Non-pigmented ciliary epithelial cell (primary cell): ENCODE measurements at regions not wholly inside any gene's neighbourhood (a gene's known extent, or its start where the extent isn't known, plus 50 kb on each side); places are given as distances from the start of the nearest gene placed in this dataset.
A peak's percentile ranks its signal among the peaks of the same experiment; 100 is the strongest.

Experiments used
- DNase-seq: peaks from one replicate; pipeline ENCODE4 v3.0.0-alpha.2; 2010; ENCODE audit warnings: low read depth

- DNase-seq = peak; percentile 14
Measured at GRCh38 chr4:13248621-13249298, 235.4 kb downstream of the RAB28 start.

DNA sequence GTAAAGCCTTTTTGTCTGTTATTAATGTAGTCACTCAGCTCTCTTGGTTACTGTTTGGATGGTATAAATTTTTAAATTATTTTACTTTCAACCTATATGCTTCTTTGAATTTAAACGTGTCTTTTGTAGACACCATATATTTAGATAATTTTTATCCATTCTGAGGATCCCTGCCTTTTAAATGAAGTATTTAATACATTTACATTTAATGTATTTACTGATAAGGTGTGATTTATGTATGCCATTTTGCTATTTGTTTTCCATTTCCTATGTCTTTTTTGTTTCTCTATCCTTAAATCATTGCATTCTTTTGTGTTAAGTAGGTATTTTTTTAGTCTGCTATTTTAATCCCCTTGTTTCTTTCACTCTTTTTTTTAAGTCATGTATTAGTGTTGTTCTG is 238.0 kb downstream of the RAB28 start:
- no peak for DNase-seq

- DNase-seq = no peak
Measured at GRCh38 chr4:13244444-13244843, 239.7 kb downstream of the RAB28 start.

DNA sequence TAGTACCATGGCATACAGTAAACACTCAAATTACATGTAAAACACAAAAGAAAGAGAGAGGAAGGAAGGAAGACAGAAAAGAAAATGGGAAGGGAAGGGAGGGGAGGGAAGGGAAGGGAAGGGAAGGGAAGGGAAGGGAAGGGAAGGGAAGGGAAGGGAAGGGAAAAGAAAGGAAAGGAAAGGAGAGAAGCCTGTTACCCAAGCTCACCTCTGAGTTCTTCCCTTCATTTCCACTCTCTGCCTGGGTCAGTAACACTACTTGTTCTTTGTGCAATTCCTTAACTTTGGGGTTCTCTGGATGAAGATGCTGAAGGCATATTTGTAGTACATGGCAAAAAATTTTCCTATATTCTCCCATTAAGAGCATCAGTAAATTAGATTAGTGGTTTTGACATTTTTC is 241.0 kb downstream of the RAB28 start:
- DNase-seq = no peak

DNA sequence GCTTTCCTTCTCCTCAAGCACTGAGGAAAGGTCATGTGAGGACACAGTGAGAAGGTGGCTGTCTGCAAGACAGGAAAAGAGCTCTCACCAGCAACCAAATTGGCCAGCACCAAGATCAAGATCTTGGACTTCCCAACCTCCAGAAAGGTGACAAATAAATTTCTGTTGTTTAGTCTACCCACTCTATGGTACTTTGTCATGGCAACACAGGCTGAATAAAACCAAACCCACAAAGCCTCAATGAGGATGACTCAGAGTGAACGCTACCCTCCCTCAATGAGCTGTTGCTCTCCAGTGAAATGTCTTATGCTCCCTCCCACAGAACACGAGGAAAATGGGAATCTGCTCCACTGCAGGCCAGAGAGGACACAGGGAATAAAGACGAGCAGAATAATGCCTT is 244.1 kb downstream of the RAB28 start:
- no peak for DNase-seq

DNA sequence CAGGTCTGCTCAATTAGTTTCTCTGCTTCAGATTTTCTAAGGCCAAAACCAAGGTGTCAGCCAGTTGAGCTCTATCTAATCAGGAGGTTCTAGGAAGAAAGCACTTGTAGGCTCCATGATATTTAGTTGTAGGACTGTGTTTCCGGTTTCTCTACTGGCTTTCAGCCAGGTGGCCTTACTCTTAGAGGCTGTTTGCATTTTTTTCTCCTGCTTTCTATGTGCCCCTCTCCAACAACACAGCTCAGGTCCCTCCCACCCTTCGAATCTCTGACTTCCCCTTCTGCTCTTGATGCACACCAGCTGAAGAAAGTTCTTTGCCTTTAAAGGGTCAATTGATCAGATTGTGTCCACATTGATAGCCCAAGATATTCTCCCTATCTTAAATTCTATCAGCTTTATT is 245.2 kb downstream of the RAB28 start:
- DNase-seq = no peak

DNA sequence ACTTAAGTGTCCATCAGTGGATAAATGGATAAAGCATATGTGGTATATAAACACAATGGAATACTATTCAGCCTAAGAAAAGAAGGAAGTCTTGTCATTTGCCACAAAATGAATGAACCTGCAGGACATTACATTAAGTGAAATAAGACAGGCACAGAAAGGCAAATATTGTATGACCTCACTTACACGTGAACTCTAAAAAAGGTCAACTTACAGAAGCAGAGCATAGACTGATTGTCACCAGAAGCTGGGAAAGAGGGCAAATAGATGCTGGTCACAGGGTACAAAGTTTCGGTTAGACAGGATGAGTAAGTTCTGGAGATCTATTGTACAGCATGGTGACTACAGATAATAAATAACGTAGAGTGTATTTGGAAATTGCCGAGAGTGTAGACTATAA is 247.7 kb downstream of the RAB28 start:
- DNase-seq = no peak

GRCh38 chr4:13233755-13234154 is 250.4 kb downstream of the RAB28 start:
- no peak for DNase-seq

DNA sequence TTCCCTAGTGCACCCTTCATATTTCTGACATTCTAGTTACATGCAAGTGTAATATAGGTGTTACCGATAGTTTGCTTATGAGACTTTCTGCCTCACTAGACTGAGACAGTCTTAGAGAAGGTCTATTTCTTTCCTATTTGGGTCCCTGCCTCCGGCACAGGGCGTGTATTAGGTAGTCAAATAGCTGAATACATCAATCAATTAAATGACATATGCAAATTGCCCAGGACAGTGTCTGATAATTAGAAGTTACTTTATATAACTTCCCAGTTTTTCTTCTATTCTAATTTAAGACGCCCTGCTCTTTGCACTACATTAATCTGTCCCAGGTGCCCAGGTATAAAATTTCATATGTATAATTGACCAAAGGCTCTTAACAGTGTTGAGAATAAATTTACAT is 264.2 kb downstream of the RAB28 start:
- DNase-seq = no peak

GRCh38 chr4:13218326-13218958 is 265.7 kb downstream of the RAB28 start:
- no peak for DNase-seq

DNA sequence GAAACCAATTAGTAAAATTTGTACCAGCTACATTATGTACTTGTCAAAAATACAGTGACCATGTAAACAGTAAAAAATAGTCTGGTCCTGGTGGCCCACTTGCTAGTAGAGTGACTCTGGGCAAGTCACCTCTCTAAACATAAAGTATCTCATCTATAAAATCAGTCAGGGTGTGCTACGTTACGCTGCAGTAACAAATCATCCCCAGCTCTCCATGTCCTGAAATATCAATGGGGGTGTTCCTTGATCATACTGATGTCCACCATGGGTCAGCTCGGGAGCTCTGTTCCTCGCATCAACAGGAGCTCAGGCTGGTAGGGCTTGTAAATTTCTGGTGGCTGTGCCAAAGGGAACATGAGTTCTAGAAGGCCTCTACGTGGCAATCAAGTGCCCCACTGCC is 268.6 kb downstream of the RAB28 start:
- DNase-seq = no peak

GRCh38 chr4:13212936-13213335 is 271.2 kb downstream of the RAB28 start:
- no peak for DNase-seq

- DNase-seq = no peak
Measured at GRCh38 chr4:13209600-13209999, 274.5 kb downstream of the RAB28 start.

GRCh38 chr4:13208558-13209193 is 275.5 kb downstream of the RAB28 start:
- DNase-seq = no peak

- DNase-seq = no peak
Measured at GRCh38 chr4:13207226-13207625, 276.9 kb downstream of the RAB28 start.

DNA sequence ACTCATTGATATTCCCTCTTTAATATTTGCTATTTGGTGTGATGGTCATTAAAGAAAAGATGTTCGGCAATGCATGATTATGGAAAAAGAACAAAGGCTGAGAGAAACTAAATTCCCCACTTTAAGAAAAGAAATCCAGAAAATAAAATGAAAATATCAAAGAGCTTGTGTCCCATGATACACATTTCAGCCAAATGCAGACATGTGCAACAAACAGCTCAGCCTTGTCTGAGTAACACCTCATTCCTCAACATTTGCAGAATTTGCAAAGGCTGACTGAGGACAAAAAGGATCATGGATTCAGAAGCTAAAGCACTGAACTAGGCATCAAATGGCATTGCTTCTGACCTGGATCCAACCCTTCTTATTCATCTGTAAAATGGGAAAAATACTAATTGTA is 281.0 kb downstream of the RAB28 start:
- DNase-seq = no peak

GRCh38 chr4:13202701-13203100 is 281.4 kb downstream of the RAB28 start:
- DNase-seq = no peak

DNA sequence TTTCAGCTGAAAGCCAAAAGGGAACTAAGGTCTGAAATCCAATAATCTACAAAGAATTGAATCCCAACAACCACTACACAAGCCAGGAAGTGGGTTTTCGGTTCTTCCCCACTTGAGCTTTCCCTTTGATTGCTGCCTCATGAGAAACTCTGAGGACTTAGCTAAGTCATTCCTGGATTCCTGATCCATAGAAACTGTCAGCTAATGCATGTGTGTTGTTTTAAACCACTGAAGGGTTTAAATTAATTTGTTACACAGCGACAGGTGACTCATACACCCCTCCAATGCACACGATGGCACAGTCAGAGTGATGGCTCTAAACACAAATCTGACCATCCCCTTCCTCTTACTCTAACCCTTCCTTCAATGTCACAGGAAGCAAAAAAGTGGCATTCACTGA is 282.9 kb downstream of the RAB28 start:
- no peak for DNase-seq

- no peak for DNase-seq
Measured at GRCh38 chr4:13196721-13197120, 287.4 kb downstream of the RAB28 start.

DNA sequence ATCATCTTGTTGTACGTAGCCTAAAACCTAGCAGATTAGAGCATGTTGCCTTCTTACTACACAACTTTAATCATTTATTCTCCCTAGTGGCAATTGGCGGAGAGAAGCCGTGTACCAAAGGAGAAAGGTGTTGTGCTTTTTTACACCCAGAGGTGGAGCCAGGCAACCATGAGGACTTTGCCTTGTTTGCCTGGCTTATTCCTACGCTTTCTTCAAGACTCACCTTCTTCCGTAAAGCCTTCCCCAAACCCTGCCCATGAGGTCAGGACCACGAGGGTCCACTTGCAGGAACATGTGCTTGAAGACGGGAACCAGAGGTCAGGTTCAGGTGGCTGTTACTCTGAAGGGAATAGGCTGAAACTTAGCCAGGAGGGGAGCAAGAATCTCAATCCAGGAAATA is 290.5 kb downstream of the RAB28 start:
- DNase-seq = no peak

GRCh38 chr4:13190093-13190721 is 293.9 kb downstream of the RAB28 start:
- DNase-seq = no peak

- DNase-seq = no peak
Measured at GRCh38 chr4:13184199-13184598, 299.9 kb downstream of the RAB28 start.

GRCh38 chr4:13182133-13182532 is 302.0 kb downstream of the RAB28 start:
- no peak for DNase-seq
